Hepatocyte (in vitro differentiated cells): ENCODE measurements at regions not wholly inside any gene's neighbourhood (a gene's known extent, or its start where the extent isn't known, plus 50 kb on each side); places are given as distances from the start of the nearest gene placed in this dataset.

Experiments
- EZH2 ChIP-seq: fragments of 200-600 bp; sonication (generic); IDR thresholded peaks from 2 replicates; pipeline ENCODE4 v1.6.1; 2016; ENCODE audit warnings: antibody characterized with exemption, mild to moderate bottlenecking, borderline replicate concordance
- TF ChIP-seq, protein P1 (sequence below): fragments of 200-600 bp; sonication (generic); IDR thresholded peaks from 2 replicates; pipeline ENCODE4 v1.5.1; 2016; ENCODE audit warnings: antibody characterized with exemption, mild to moderate bottlenecking; ENCODE audit not compliant: poor library complexity

GRCh38 chr2:14745288-14746076 lies 113.0 kb downstream of the LRATD1 start:
- TF ChIP-seq, protein P1, sequence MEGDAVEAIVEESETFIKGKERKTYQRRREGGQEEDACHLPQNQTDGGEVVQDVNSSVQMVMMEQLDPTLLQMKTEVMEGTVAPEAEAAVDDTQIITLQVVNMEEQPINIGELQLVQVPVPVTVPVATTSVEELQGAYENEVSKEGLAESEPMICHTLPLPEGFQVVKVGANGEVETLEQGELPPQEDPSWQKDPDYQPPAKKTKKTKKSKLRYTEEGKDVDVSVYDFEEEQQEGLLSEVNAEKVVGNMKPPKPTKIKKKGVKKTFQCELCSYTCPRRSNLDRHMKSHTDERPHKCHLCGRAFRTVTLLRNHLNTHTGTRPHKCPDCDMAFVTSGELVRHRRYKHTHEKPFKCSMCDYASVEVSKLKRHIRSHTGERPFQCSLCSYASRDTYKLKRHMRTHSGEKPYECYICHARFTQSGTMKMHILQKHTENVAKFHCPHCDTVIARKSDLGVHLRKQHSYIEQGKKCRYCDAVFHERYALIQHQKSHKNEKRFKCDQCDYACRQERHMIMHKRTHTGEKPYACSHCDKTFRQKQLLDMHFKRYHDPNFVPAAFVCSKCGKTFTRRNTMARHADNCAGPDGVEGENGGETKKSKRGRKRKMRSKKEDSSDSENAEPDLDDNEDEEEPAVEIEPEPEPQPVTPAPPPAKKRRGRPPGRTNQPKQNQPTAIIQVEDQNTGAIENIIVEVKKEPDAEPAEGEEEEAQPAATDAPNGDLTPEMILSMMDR = no peak
- no peak for TF ChIP-seq EZH2
